K562 (cell line): ENCODE measurements at regions not wholly inside any gene's neighbourhood (a gene's known extent, or its start where the extent isn't known, plus 50 kb on each side); places are given as distances from the start of the nearest gene placed in this dataset.

Experiments
- ATAC-seq: fragments of 200-7000 bp; cut with Tn5 transposase; 3 replicates; pipeline ENCODE4 v1.9.1; 2020; ENCODE audit warnings: moderate library complexity
- BruUV-seq: library from RNA; stranded (reverse); fragments of 400-500 nt; replicated peaks from 2 replicates; lab custom pipeline; 2021; lab: Mats Ljungman, UMichigan
- CTCF ChIA-PET: fragments of 300-600 bp; formaldehyde crosslinking; extraction: SDS; loops from one replicate; lab custom pipeline; 2021; ENCODE audit warnings: low intra/inter-chr PET ratio; lab: Yijun Ruan, JAX
- POLR2A ChIA-PET: fragments of 300-600, 350-650 bp; sonication (Branson Sonifier 250); formaldehyde crosslinking; extraction: SDS; loops from one replicate; lab custom pipeline; 2021; ENCODE audit warnings: antibody characterized with exemption, inconsistent platforms; lab: Yijun Ruan, JAX
- DNase-seq, 4 experiments: peaks; one replicate each; pipeline versions ENCODE4 v3.0.0 to v3.0.0-alpha.2; 2011 to 2018; ENCODE audit warnings: low spot score in 3 of 4, mixed read lengths in 3 of 4; ENCODE audit errors: extremely low read depth in 1 of 4
- FAIRE-seq: peaks from 2 replicates; lab custom pipeline; 2011; peaks lifted over from hg19 to GRCh38; lab: Jason Lieb, UNC
- H2AFZ ChIP-seq: 2 replicates; pipeline ENCODE4 v1.6.0; 2011; ENCODE audit warnings: low read depth, low read length, control low read depth, inconsistent platforms
- H3K27ac ChIP-seq: fragments of 200-600 bp; 3 replicates; pipeline ENCODE4 v1.8.0; 2011; ENCODE audit warnings: low read depth, mild to moderate bottlenecking, control low read depth, inconsistent platforms, low read length, moderate library complexity, mixed read lengths; ENCODE audit errors: extremely low read depth
- H3K27me3 ChIP-seq, 2 experiments: fragments of 300-600 bp in 1 of 2; 2 replicates in 1 of 2; 3 replicates in 1 of 2; pipeline versions ENCODE4 v1.6.0 to v1.8.0; 2011; ENCODE audit warnings: inconsistent platforms in 2 of 2, low read length in 2 of 2, mild to moderate bottlenecking in 1 of 2, mixed read lengths in 1 of 2, moderate library complexity in 1 of 2; ENCODE audit not compliant: control insufficient read depth in 2 of 2, insufficient read depth in 2 of 2
- H3K36me3 ChIP-seq: fragments of 300-600 bp; 3 replicates; pipeline ENCODE4 v1.8.0; 2011; ENCODE audit warnings: mild to moderate bottlenecking, low read length, inconsistent platforms; ENCODE audit not compliant: control insufficient read depth, insufficient read depth
- H3K4me1 ChIP-seq, 2 experiments: fragments of 200-600 bp in 1 of 2; replicated peaks in 1 of 2; 2 replicates in 1 of 2; 3 replicates in 1 of 2; pipeline versions ENCODE4 v1.5.1 to v1.8.0; 2011; ENCODE audit warnings: inconsistent platforms in 2 of 2, low read length in 2 of 2, mild to moderate bottlenecking in 1 of 2, mixed read lengths in 1 of 2, moderate library complexity in 1 of 2; ENCODE audit not compliant: control insufficient read depth in 2 of 2, insufficient read depth in 2 of 2
- H3K4me2 ChIP-seq: 2 replicates; pipeline ENCODE4 v1.6.1; 2011; ENCODE audit warnings: low read length, control low read depth, inconsistent platforms, mixed read lengths; ENCODE audit not compliant: insufficient read depth
- H3K4me3 ChIP-seq: fragments of 200-600 bp; sonication (generic), shearing (Covaris generic); 2 replicates; pipeline ENCODE4 v1.5.1; 2016; ENCODE audit warnings: control low read depth, inconsistent platforms
- H3K79me2 ChIP-seq: fragments of 200-600 bp; 3 replicates; pipeline ENCODE4 v1.8.0; 2011; ENCODE audit warnings: low read length, inconsistent platforms; ENCODE audit not compliant: control insufficient read depth, insufficient read depth
- H3K9ac ChIP-seq, 2 experiments: 2 replicates each; pipeline versions ENCODE4 v1.6.0 to v1.6.1; 2011; ENCODE audit warnings: low read depth in 2 of 2, low read length in 2 of 2, control low read depth in 1 of 2, inconsistent platforms in 1 of 2, mild to moderate bottlenecking in 1 of 2, mixed read lengths in 1 of 2; ENCODE audit not compliant: insufficient read depth in 1 of 2
- H3K9me1 ChIP-seq: one replicate; pipeline ENCODE4 v1.6.0; 2011; ENCODE audit warnings: inconsistent platforms, mild to moderate bottlenecking, low read length, moderate library complexity; ENCODE audit not compliant: control insufficient read depth, insufficient read depth
- H3K9me3 ChIP-seq: replicated peaks from 2 replicates; pipeline ENCODE4 v1.5.1; 2011; ENCODE audit warnings: low read depth, low read length, inconsistent platforms; ENCODE audit not compliant: control insufficient read depth, insufficient read depth
- H4K20me1 ChIP-seq: replicated peaks from 2 replicates; pipeline ENCODE4 v1.6.1; 2011; ENCODE audit warnings: low read length, inconsistent platforms, mixed read lengths; ENCODE audit not compliant: control insufficient read depth, insufficient read depth
- ADNP ChIP-seq: fragments of 200-800 bp; sonication (Bioruptor generic); IDR thresholded peaks from 2 replicates; pipeline ENCODE4 v1.6.1; 2016; ENCODE audit warnings: missing genetic modification characterization, missing compliant biosample characterization
- BACH1 ChIP-seq: fragments of 200-800 bp; sonication (Bioruptor generic); IDR thresholded peaks from 2 replicates; pipeline ENCODE4 v1.6.1; 2016; ENCODE audit warnings: missing genetic modification characterization, missing compliant biosample characterization
- CEBPG ChIP-seq, 3 experiments: fragments of 200-800 bp in 1 of 3; sonication (Bioruptor generic) in 1 of 3; sonication (generic) in 1 of 3; formaldehyde crosslinking in 1 of 3; IDR thresholded peaks in 2 of 3; conservative IDR thresholded peaks in 1 of 3; 2 replicates each; pipeline versions ENCODE4 v1.6.1 to v1.8.0; 2016 to 2022; ENCODE audit warnings: missing compliant biosample characterization in 2 of 3, missing genetic modification characterization in 2 of 3, mild to moderate bottlenecking in 1 of 3, missing genetic modification reagents in 1 of 3
- EHMT2 ChIP-seq: fragments of 450-650 bp; IDR thresholded peaks from 2 replicates; pipeline ENCODE4 v1.6.1; 2018; ENCODE audit warnings: antibody characterized with exemption
- NCOA6 ChIP-seq: fragments of 450-650 bp; IDR thresholded peaks from 2 replicates; pipeline ENCODE4 v1.6.1; 2017; ENCODE audit warnings: mild to moderate bottlenecking
- NFATC3 ChIP-seq: fragments of 450-650 bp; IDR thresholded peaks from 2 replicates; pipeline ENCODE4 v1.6.1; 2017; ENCODE audit warnings: mild to moderate bottlenecking
- POLR2AphosphoS2 ChIP-seq: IDR thresholded peaks from 2 replicates; pipeline ENCODE4 v1.6.1; 2012; ENCODE audit warnings: low read length, improper control_type of control experiment
- SNIP1 ChIP-seq: fragments of 450-650 bp; IDR thresholded peaks from 2 replicates; pipeline ENCODE4 v1.7.1; 2017; ENCODE audit warnings: low read depth, mild to moderate bottlenecking
- TAF1 ChIP-seq: IDR thresholded peaks from 2 replicates; pipeline ENCODE4 v1.6.1; 2011; ENCODE audit warnings: mild to moderate bottlenecking, low read length, moderate library complexity; ENCODE audit not compliant: insufficient read depth, control insufficient read depth, severe bottlenecking; ENCODE audit errors: extremely low read depth
- YY1 ChIP-seq, 3 experiments: IDR thresholded peaks; 2 replicates each; pipeline ENCODE4 v1.6.1; 2011; ENCODE audit warnings: low read length in 2 of 3, mild to moderate bottlenecking in 2 of 3, moderate library complexity in 2 of 3, borderline replicate concordance in 1 of 3, control low read depth in 1 of 3, low read depth in 1 of 3; ENCODE audit not compliant: insufficient read depth in 3 of 3, insufficient replicate concordance in 2 of 3, control insufficient read depth in 1 of 3, insufficient read length in 1 of 3; ENCODE audit errors: extremely low read depth in 1 of 3
- ZNF212 ChIP-seq: fragments of 450-650 bp; formaldehyde crosslinking; IDR thresholded peaks from 2 replicates; pipeline ENCODE4 v1.4.0; 2020; ENCODE audit warnings: mild to moderate bottlenecking
- WGBS: fragments of 100-300 bp; shearing (Covaris generic); methylation state at CpG from one replicate; pipeline ENCODE4 v1.1.6; 2016; ENCODE audit warnings: low coverage, mixed read lengths; ENCODE audit not compliant: insufficient coverage; ENCODE audit errors: missing lambda C conversion rate; 5-methylcytosine and 5-hydroxymethylcytosine counted together
- in situ Hi-C: fragments of 300-500 bp; cut with MboI; formaldehyde crosslinking; loops from 4 replicates; pipeline ENCODE4 v1.15.0; 2018; ENCODE audit warnings: inconsistent platforms, mixed read lengths
- intact Hi-C: fragments of 100-400 bp; cut with micrococcal nuclease; formaldehyde crosslinking; loops from 2 replicates; pipeline ENCODE4 v1.14.2; 2022
- TF ChIP-seq, protein P1 (sequence below), 2 experiments: fragments of 150-350 bp in 1 of 2; IDR thresholded peaks; 2 replicates each; pipeline ENCODE4 v1.6.1; 2012 to 2016; ENCODE audit warnings: low read depth in 2 of 2, low read length in 2 of 2, mild to moderate bottlenecking in 1 of 2, moderate library complexity in 1 of 2
- TF ChIP-seq, protein P2 (sequence below): sonication (generic); formaldehyde crosslinking; IDR thresholded peaks from 2 replicates; pipeline ENCODE4 v1.8.0; 2023; ENCODE audit warnings: missing genetic modification reagents, mild to moderate bottlenecking, borderline replicate concordance

DNA sequence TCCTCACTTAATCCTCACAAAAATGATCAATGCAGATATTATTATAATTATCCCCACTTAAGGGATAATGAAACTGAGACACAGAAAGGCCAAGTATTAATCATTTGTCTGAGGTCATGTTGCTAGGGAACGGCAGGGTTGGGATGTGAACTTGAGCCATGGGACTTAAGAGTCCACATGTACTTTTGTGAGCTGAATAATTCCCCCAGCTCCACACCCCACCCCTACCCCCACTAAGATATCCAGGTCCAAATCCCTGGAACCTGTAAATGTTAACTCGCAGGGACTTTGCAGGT, 290.5 kb upstream of the GADL1 start (continued):
- TF ChIP-seq TAF1: no peak
- TF ChIP-seq NCOA6: no peak

DNA sequence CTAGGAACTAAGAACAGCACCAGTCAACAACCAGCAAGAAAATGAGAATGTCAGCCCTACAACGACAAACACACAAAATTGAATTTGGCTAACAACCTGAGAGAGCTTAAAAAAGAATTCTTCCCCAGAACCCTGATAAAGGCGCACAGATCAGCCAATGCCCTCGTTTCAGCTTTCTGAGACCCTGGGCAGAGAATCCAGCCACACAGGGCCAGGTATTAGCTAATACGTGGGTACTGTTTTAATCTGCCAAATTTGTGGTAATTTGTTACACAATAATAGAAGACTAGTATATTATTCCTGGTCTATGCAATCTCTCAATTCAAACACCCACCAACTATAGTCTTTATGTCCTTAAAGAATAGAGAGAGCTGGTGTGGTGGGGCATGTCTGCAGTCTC, 291.6 kb upstream of the GADL1 start:
- WGBS: 2% methylated on average over 4 of the region's 4 CpGs
- H4K20me1 ChIP-seq: no peaks in the 10 kb centered on the region
- DNase-seq: no peak
- POLR2A ChIA-PET: no interaction called here
- H3K9ac ChIP-seq: no peak overlapping the region
- in situ Hi-C loops (no loop called here), intact Hi-C loops (no loop called here)
- FAIRE-seq: no peak
- H3K36me3 ChIP-seq: no peaks in the 10 kb centered on the region
- H3K4me2 ChIP-seq: no peak overlapping the region
- ATAC-seq: no peak
- H3K27me3 ChIP-seq: no peaks in the 10 kb centered on the region; a peak in 1 of 5 replicates
- no peak overlapping the region for H3K4me3 ChIP-seq
- BruUV-seq: no TSS peak
- H2AFZ ChIP-seq: no peak overlapping the region
- H3K27ac ChIP-seq: no peak overlapping the region
- TF ChIP-seq EHMT2: no peak
- no peak for TF ChIP-seq YY1 (IDR thresholded peaks at IDR 0.05; ENCODE audit: borderline replicate concordance in 1 of 3, control insufficient read depth in 1 of 3, extremely low read depth in 1 of 3, insufficient read depth in 3 of 3, insufficient read length in 1 of 3, insufficient replicate concordance in 2 of 3, low read depth in 1 of 3, low read length in 2 of 3)
- no peak for TF ChIP-seq ZNF212
- TF ChIP-seq CEBPG (CRISPR knock-in tag; IDR thresholded peaks at IDR 0.05): no peak
- no peak for TF ChIP-seq CEBPG (tag; conservative IDR thresholded peaks at IDR 0.05 in 1 of 2, IDR thresholded peaks at IDR 0.05 in 1 of 2)
- no peak for TF ChIP-seq SNIP1
- no peak for TF ChIP-seq NFATC3
- no peak for TF ChIP-seq BACH1 (tag)
- TF ChIP-seq, protein P1, sequence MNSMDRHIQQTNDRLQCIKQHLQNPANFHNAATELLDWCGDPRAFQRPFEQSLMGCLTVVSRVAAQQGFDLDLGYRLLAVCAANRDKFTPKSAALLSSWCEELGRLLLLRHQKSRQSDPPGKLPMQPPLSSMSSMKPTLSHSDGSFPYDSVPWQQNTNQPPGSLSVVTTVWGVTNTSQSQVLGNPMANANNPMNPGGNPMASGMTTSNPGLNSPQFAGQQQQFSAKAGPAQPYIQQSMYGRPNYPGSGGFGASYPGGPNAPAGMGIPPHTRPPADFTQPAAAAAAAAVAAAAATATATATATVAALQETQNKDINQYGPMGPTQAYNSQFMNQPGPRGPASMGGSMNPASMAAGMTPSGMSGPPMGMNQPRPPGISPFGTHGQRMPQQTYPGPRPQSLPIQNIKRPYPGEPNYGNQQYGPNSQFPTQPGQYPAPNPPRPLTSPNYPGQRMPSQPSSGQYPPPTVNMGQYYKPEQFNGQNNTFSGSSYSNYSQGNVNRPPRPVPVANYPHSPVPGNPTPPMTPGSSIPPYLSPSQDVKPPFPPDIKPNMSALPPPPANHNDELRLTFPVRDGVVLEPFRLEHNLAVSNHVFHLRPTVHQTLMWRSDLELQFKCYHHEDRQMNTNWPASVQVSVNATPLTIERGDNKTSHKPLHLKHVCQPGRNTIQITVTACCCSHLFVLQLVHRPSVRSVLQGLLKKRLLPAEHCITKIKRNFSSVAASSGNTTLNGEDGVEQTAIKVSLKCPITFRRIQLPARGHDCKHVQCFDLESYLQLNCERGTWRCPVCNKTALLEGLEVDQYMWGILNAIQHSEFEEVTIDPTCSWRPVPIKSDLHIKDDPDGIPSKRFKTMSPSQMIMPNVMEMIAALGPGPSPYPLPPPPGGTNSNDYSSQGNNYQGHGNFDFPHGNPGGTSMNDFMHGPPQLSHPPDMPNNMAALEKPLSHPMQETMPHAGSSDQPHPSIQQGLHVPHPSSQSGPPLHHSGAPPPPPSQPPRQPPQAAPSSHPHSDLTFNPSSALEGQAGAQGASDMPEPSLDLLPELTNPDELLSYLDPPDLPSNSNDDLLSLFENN (IDR thresholded peaks at IDR 0.05; ENCODE audit: low read depth in 2 of 2, low read length in 2 of 2): no peak
- TF ChIP-seq, protein P2, sequence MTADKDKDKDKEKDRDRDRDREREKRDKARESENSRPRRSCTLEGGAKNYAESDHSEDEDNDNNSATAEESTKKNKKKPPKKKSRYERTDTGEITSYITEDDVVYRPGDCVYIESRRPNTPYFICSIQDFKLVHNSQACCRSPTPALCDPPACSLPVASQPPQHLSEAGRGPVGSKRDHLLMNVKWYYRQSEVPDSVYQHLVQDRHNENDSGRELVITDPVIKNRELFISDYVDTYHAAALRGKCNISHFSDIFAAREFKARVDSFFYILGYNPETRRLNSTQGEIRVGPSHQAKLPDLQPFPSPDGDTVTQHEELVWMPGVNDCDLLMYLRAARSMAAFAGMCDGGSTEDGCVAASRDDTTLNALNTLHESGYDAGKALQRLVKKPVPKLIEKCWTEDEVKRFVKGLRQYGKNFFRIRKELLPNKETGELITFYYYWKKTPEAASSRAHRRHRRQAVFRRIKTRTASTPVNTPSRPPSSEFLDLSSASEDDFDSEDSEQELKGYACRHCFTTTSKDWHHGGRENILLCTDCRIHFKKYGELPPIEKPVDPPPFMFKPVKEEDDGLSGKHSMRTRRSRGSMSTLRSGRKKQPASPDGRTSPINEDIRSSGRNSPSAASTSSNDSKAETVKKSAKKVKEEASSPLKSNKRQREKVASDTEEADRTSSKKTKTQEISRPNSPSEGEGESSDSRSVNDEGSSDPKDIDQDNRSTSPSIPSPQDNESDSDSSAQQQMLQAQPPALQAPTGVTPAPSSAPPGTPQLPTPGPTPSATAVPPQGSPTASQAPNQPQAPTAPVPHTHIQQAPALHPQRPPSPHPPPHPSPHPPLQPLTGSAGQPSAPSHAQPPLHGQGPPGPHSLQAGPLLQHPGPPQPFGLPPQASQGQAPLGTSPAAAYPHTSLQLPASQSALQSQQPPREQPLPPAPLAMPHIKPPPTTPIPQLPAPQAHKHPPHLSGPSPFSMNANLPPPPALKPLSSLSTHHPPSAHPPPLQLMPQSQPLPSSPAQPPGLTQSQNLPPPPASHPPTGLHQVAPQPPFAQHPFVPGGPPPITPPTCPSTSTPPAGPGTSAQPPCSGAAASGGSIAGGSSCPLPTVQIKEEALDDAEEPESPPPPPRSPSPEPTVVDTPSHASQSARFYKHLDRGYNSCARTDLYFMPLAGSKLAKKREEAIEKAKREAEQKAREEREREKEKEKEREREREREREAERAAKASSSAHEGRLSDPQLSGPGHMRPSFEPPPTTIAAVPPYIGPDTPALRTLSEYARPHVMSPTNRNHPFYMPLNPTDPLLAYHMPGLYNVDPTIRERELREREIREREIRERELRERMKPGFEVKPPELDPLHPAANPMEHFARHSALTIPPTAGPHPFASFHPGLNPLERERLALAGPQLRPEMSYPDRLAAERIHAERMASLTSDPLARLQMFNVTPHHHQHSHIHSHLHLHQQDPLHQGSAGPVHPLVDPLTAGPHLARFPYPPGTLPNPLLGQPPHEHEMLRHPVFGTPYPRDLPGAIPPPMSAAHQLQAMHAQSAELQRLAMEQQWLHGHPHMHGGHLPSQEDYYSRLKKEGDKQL: no peak
- no peak for TF ChIP-seq ADNP
- TF ChIP-seq POLR2AphosphoS2: no peak
- CTCF ChIA-PET: no interaction called here
- H3K4me1 ChIP-seq: no peaks in the 10 kb centered on the region
- no peaks in the 10 kb centered on the region for H3K9me1 ChIP-seq
- no peaks in the 10 kb centered on the region for H3K79me2 ChIP-seq
- H3K9me3 ChIP-seq: no peaks in the 10 kb centered on the region
